ENCODE measurements at regions not wholly inside any gene's neighbourhood (a gene's known extent, or its start where the extent isn't known, plus 50 kb on each side); places are given as distances from the start of the nearest gene placed in this dataset.
"Not testable (repeated sequence)": the region's sequence is repeated elsewhere in the genome, so short reads cannot be mapped to it uniquely, and the experiment has no call there.

- DNase-seq = no peak
- Mint-ChIP-seq H3K36me3 (ENCODE audit: low read depth) (no peaks in the 10 kb centered on the region), H3K4me1 (ENCODE audit: low read depth) (no peaks in the 10 kb centered on the region), H3K4me3 (no peak overlapping the region), H3K9me3 (peaks cover 34% of the 10 kb centered on the region), H3K27me3 (ENCODE audit: insufficient read depth) (no peaks in the 10 kb centered on the region), H3K27ac (no peak overlapping the region)
- TF ChIP-seq CTCF (IDR thresholded peaks at IDR 0.05) = no peak
Observed at GRCh38 chr4:160505724-160506123, 1402.8 kb downstream of the RAPGEF2 start.

GRCh38 chr4:160510928-160511327 lies 1408.0 kb downstream of the RAPGEF2 start:
- peaks cover 26% of the 10 kb centered on the region for H3K9me3 Mint-ChIP-seq
- no peak overlapping the region for H3K27ac Mint-ChIP-seq
- H3K4me1 Mint-ChIP-seq (ENCODE audit: low read depth) = no peaks in the 10 kb centered on the region
- H3K27me3 Mint-ChIP-seq (ENCODE audit: insufficient read depth) = no peaks in the 10 kb centered on the region
- H3K4me3 Mint-ChIP-seq = no peak overlapping the region
- H3K36me3 Mint-ChIP-seq (ENCODE audit: low read depth) = no peaks in the 10 kb centered on the region
- no peak for DNase-seq
- no peak for TF ChIP-seq CTCF (IDR thresholded peaks at IDR 0.05)

GRCh38 chr4:160514126-160514525 lies 1411.2 kb downstream of the RAPGEF2 start:
- no peaks in the 10 kb centered on the region for H3K36me3 Mint-ChIP-seq (ENCODE audit: low read depth)
- H3K27me3 Mint-ChIP-seq (ENCODE audit: insufficient read depth) = no peaks in the 10 kb centered on the region
- H3K9me3 Mint-ChIP-seq = peaks cover 34% of the 10 kb centered on the region
- DNase-seq = no peak
- H3K4me3 Mint-ChIP-seq = no peak overlapping the region
- H3K27ac Mint-ChIP-seq = no peak overlapping the region
- TF ChIP-seq CTCF (IDR thresholded peaks at IDR 0.05) = no peak
- no peaks in the 10 kb centered on the region for H3K4me1 Mint-ChIP-seq (ENCODE audit: low read depth)

- H3K27me3 Mint-ChIP-seq (ENCODE audit: insufficient read depth) = no peaks in the 10 kb centered on the region
- DNase-seq = no peak
- H3K9me3 Mint-ChIP-seq = peaks cover 42% of the 10 kb centered on the region
- no peak for TF ChIP-seq CTCF (IDR thresholded peaks at IDR 0.05)
- no peaks in the 10 kb centered on the region for H3K36me3 Mint-ChIP-seq (ENCODE audit: low read depth)
- no peak overlapping the region for H3K27ac Mint-ChIP-seq
- H3K4me3 Mint-ChIP-seq = no peak overlapping the region
- H3K4me1 Mint-ChIP-seq (ENCODE audit: low read depth) = no peaks in the 10 kb centered on the region
Observed at GRCh38 chr4:160523231-160523630, 1420.4 kb downstream of the RAPGEF2 start.

GRCh38 chr4:160537681-160538080 lies 1434.8 kb downstream of the RAPGEF2 start:
- TF ChIP-seq CTCF (IDR thresholded peaks at IDR 0.05) = no peak
- no peak overlapping the region for H3K27ac Mint-ChIP-seq
- no peak for DNase-seq
- H3K4me1 Mint-ChIP-seq (ENCODE audit: low read depth) = no peaks in the 10 kb centered on the region
- H3K4me3 Mint-ChIP-seq = no peak overlapping the region
- H3K9me3 Mint-ChIP-seq = peaks cover 33% of the 10 kb centered on the region
- H3K36me3 Mint-ChIP-seq (ENCODE audit: low read depth) = no peaks in the 10 kb centered on the region
- H3K27me3 Mint-ChIP-seq (ENCODE audit: insufficient read depth) = no peaks in the 10 kb centered on the region

GRCh38 chr4:160546201-160546600 lies 1443.3 kb downstream of the RAPGEF2 start:
- H3K4me3 Mint-ChIP-seq = no peak overlapping the region
- H3K27me3 Mint-ChIP-seq (ENCODE audit: insufficient read depth) = no peaks in the 10 kb centered on the region
- H3K27ac Mint-ChIP-seq = no peak overlapping the region
- H3K9me3 Mint-ChIP-seq = peaks cover 39% of the 10 kb centered on the region
- no peaks in the 10 kb centered on the region for H3K4me1 Mint-ChIP-seq (ENCODE audit: low read depth)
- DNase-seq = no peak
- TF ChIP-seq CTCF (IDR thresholded peaks at IDR 0.05) = no peak
- H3K36me3 Mint-ChIP-seq (ENCODE audit: low read depth) = no peaks in the 10 kb centered on the region; the same call in 1 of the 2 replicates

- DNase-seq = not testable (repeated sequence)
Observed at GRCh38 chr4:160549951-160550519, 1447.2 kb downstream of the RAPGEF2 start.

More at GRCh38 chr4:160549951-160550519, 1447.2 kb downstream of the RAPGEF2 start:
- H3K36me3 Mint-ChIP-seq (ENCODE audit: low read depth); H3K27ac Mint-ChIP-seq; H3K4me3 Mint-ChIP-seq; H3K4me1 Mint-ChIP-seq (ENCODE audit: low read depth); H3K27me3 Mint-ChIP-seq (ENCODE audit: insufficient read depth): not testable (repeated sequence)
- H3K9me3 Mint-ChIP-seq = peaks cover 42% of the 10 kb centered on the region
